Progenitor cell of endocrine pancreas (in vitro differentiated cells): ENCODE measurements at regions not wholly inside any gene's neighbourhood (a gene's known extent, or its start where the extent isn't known, plus 50 kb on each side); places are given as distances from the start of the nearest gene placed in this dataset.

Source experiments
- DNase-seq: peaks from one replicate; pipeline ENCODE4 v3.0.0; 2021; ENCODE audit warnings: low spot score; ENCODE audit not compliant: unreplicated experiment
- H3K27ac Mint-ChIP-seq: 2 replicates; pipeline ENCODE4 v1.8.0; 2021; ENCODE audit warnings: mild to moderate bottlenecking, moderate library complexity, mixed read lengths
- H3K27me3 Mint-ChIP-seq: 2 replicates; pipeline ENCODE4 v1.8.0; 2021; ENCODE audit warnings: mixed read lengths
- H3K36me3 Mint-ChIP-seq: 2 replicates; pipeline ENCODE4 v1.8.0; 2022; ENCODE audit warnings: mixed read lengths; ENCODE audit not compliant: insufficient read depth
- H3K4me1 Mint-ChIP-seq: 2 replicates; pipeline ENCODE4 v1.8.0; 2021; ENCODE audit warnings: low read depth, mixed read lengths
- H3K4me3 Mint-ChIP-seq: 2 replicates; pipeline ENCODE4 v1.8.0; 2021; ENCODE audit warnings: low read depth, mild to moderate bottlenecking, moderate library complexity, mixed read lengths
- H3K9me3 Mint-ChIP-seq: 2 replicates; pipeline ENCODE4 v1.8.0; 2021; ENCODE audit warnings: low read depth, mixed read lengths
- CTCF ChIP-seq: fragments of 200-600 bp; sonication (generic); IDR thresholded peaks from one replicate; pipeline ENCODE4 v1.5.0; 2021; ENCODE audit warnings: antibody characterized with exemption, mild to moderate bottlenecking; ENCODE audit not compliant: unreplicated experiment

DNA sequence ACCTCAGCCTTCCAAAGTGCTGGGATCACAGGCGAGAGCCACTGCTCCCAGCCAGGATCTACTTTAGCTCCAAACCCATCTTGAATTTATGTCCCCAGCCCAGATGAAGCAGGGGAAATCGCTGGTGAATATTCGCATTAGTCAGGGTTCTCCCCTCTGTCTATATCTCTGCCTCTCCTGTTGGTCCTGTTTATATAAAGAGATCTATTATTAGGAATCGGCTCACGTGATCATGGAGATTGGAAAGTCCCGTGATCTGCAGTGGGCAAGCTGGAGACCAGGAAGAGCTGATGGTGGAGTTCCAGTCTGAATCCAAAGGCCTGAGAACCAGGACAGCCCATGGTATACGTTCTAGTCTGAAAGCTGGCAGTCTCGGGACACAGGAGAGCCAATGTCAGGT lies 382.8 kb downstream of the SEC14L1 start:
- Mint-ChIP-seq H3K4me1 (no peaks in the 10 kb centered on the region), H3K36me3 (peaks cover 2% of the 10 kb centered on the region), H3K9me3 (no peaks in the 10 kb centered on the region), H3K27ac (no peak overlapping the region), H3K27me3 (peaks cover 24% of the 10 kb centered on the region), H3K4me3 (no peak overlapping the region)
- TF ChIP-seq CTCF, result no peak
- no peak for DNase-seq

- Mint-ChIP-seq H3K4me1 (no peaks in the 10 kb centered on the region), H3K36me3 (peaks cover 2% of the 10 kb centered on the region), H3K4me3 (no peak overlapping the region), H3K9me3 (no peaks in the 10 kb centered on the region), H3K27ac (no peak overlapping the region), H3K27me3 (peaks cover 41% of the 10 kb centered on the region)
- no peak for DNase-seq
- no peak for TF ChIP-seq CTCF
These were observed 385.5 kb downstream of the SEC14L1 start for GRCh38 chr17:77526259-77526711.

- Mint-ChIP-seq H3K9me3 (no peaks in the 10 kb centered on the region), H3K4me3 (no peak overlapping the region), H3K36me3 (peaks cover 2% of the 10 kb centered on the region), H3K27ac (no peak overlapping the region), H3K4me1 (no peaks in the 10 kb centered on the region), H3K27me3 (peaks cover 44% of the 10 kb centered on the region)
- no peak for TF ChIP-seq CTCF
- no peak for DNase-seq
These were observed 386.1 kb downstream of the SEC14L1 start for GRCh38 chr17:77526728-77527350.

- Mint-ChIP-seq H3K27me3 (peaks cover 46% of the 10 kb centered on the region), H3K9me3 (no peaks in the 10 kb centered on the region), H3K36me3 (peaks cover 2% of the 10 kb centered on the region), H3K4me1 (no peaks in the 10 kb centered on the region), H3K4me3 (no peak overlapping the region), H3K27ac (no peak overlapping the region)
- TF ChIP-seq CTCF, result no peak
- DNase-seq, result no peak
These were observed 386.6 kb downstream of the SEC14L1 start for GRCh38 chr17:77527409-77527808.

DNA sequence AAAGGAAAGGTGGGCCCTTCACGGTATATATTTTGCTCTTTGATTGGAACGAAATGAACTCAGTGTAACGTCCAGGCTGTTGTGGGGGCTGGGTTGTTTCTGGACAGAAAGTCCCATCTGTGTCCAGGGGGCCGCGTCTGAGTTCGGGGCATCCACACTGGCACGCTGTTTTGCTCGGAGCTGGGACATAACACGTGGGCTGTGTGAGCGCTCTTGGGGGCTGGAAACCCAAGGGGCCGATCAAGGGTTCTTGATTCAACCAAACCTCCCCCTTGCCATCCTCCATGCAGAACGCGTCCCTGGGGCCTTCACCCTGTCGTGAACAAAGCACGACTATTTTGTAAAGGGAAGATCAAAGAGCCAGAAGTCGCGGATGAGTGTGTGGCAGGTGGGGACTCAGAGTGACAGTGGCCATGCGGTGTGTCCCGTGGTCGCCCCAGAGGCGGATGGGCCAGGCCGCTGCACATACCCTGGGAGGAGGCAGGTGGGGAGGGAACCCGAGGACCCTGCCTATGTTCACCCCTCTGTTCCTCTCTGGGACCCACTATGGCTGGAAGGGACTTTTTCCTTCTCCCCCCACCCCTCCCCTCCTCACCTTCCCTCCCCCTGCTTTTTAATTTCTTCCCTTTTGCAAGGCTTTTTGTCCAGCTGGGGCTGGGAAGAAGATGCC lies 387.2 kb downstream of the SEC14L1 start:
- DNase-seq, result no peak
- peaks cover 2% of the 10 kb centered on the region for H3K36me3 Mint-ChIP-seq
- TF ChIP-seq CTCF, result no peak
- no peak overlapping the region for H3K4me3 Mint-ChIP-seq
- H3K27me3 Mint-ChIP-seq, result peaks cover 49% of the 10 kb centered on the region
- H3K27ac Mint-ChIP-seq, result no peak overlapping the region
- H3K9me3 Mint-ChIP-seq, result no peaks in the 10 kb centered on the region
- H3K4me1 Mint-ChIP-seq, result no peaks in the 10 kb centered on the region
